PC-3 (cell line): ENCODE measurements at regions not wholly inside any gene's neighbourhood (a gene's known extent, or its start where the extent isn't known, plus 50 kb on each side); places are given as distances from the start of the nearest gene placed in this dataset.

ENCODE experiments used
- ATAC-seq: fragments of 200-7000 bp; cut with Tn5 transposase; 2 replicates; pipeline ENCODE4 v1.9.1; 2020; ENCODE audit warnings: mild to moderate bottlenecking, moderate library complexity
- BruUV-seq: library from RNA; stranded (reverse); fragments of 400-500 nt; replicated peaks from 2 replicates; lab custom pipeline; 2021; lab: Mats Ljungman, UMichigan
- CTCF ChIA-PET: fragments of 300-600 bp; sonication (Branson Sonifier 250); formaldehyde crosslinking; loops from one replicate; lab custom pipeline; 2022; ENCODE audit warnings: antibody characterized with exemption; lab: Charles Lee
- POLR2A ChIA-PET: fragments of 300-600 bp; sonication (Branson Sonifier 250); formaldehyde crosslinking; loops from one replicate; lab custom pipeline; 2022; ENCODE audit warnings: antibody characterized with exemption; ENCODE audit not compliant: unreplicated experiment; lab: Charles Lee
- DNase-seq: peaks from one replicate; pipeline ENCODE4 v3.0.0-alpha.2; 2015
- H2AFZ ChIP-seq: fragments of 300-600 bp; sonication (generic); 2 replicates; pipeline ENCODE4 v1.6.0; 2016; ENCODE audit warnings: antibody characterized with exemption, low read length
- H3F3A ChIP-seq: fragments of 300-600 bp; sonication (generic); one replicate; pipeline ENCODE4 v1.6.0; 2017; ENCODE audit warnings: antibody characterized with exemption, low read length, control low read depth, mild to moderate bottlenecking; ENCODE audit not compliant: unreplicated experiment
- H3K27ac ChIP-seq: fragments of 300-600 bp; sonication (generic); 2 replicates; pipeline ENCODE4 v1.5.1; 2016; ENCODE audit warnings: mild to moderate bottlenecking, low read length
- H3K27me3 ChIP-seq: fragments of 300-600 bp; sonication (generic); 2 replicates; pipeline ENCODE4 v1.6.1; 2016; ENCODE audit warnings: low read length, mixed read lengths
- H3K36me3 ChIP-seq: fragments of 300-600 bp; sonication (generic); 2 replicates; pipeline ENCODE4 v1.6.1; 2016; ENCODE audit warnings: low read depth, mixed run types, low read length, mixed read lengths
- H3K4me1 ChIP-seq: fragments of 300-600 bp; sonication (generic); 2 replicates; pipeline ENCODE4 v1.5.1; 2016; ENCODE audit warnings: low read length; ENCODE audit not compliant: insufficient read depth
- H3K4me2 ChIP-seq: fragments of 300-600 bp; sonication (generic); 2 replicates; pipeline ENCODE4 v1.6.0; 2016; ENCODE audit warnings: low read length
- H3K4me3 ChIP-seq: fragments of 300-600 bp; sonication (generic); 2 replicates; pipeline ENCODE4 v1.5.1; 2016; ENCODE audit warnings: mild to moderate bottlenecking, low read length, mixed read lengths
- H3K79me2 ChIP-seq: fragments of 300-600 bp; sonication (generic); 2 replicates; pipeline ENCODE4 v1.6.1; 2017; ENCODE audit warnings: low read length, mixed read lengths
- H3K9ac ChIP-seq: fragments of 300-600 bp; sonication (generic); 2 replicates; pipeline ENCODE4 v1.6.0; 2016; ENCODE audit warnings: mild to moderate bottlenecking, low read length
- H3K9me2 ChIP-seq: fragments of 300-600 bp; sonication (generic); replicated peaks from 2 replicates; pipeline ENCODE4 v1.6.1; 2016; ENCODE audit warnings: mixed run types, low read length, mixed read lengths
- H3K9me3 ChIP-seq: fragments of 300-600 bp; sonication (generic); 2 replicates; pipeline ENCODE4 v1.6.1; 2016; ENCODE audit warnings: low read length, mixed read lengths
- H4K20me1 ChIP-seq: fragments of 300-600 bp; sonication (generic); 2 replicates; pipeline ENCODE4 v1.6.1; 2016; ENCODE audit warnings: low read length, mixed read lengths
- EZH2 ChIP-seq: fragments of 300-600 bp; sonication (generic); IDR thresholded peaks from one replicate; pipeline ENCODE4 v1.6.1; 2017; ENCODE audit warnings: antibody characterized with exemption, mild to moderate bottlenecking, low read length; ENCODE audit not compliant: unreplicated experiment
- EZH2phosphoT487 ChIP-seq: fragments of 300-600 bp; sonication (generic); IDR thresholded peaks from 2 replicates; pipeline ENCODE4 v1.6.1; 2018; ENCODE audit warnings: mild to moderate bottlenecking, antibody characterized with exemption, low read length, borderline replicate concordance
- intact Hi-C: fragments of 100-400 bp; cut with micrococcal nuclease; formaldehyde crosslinking; loops from 2 replicates; pipeline ENCODE4 v1.9.0; 2023
- TF ChIP-seq, protein P1 (sequence below): fragments of 300-600 bp; sonication (generic); conservative IDR thresholded peaks from 2 replicates; pipeline ENCODE4 v1.5.1; 2017; ENCODE audit warnings: antibody characterized with exemption, low read depth, mild to moderate bottlenecking, low read length

DNA sequence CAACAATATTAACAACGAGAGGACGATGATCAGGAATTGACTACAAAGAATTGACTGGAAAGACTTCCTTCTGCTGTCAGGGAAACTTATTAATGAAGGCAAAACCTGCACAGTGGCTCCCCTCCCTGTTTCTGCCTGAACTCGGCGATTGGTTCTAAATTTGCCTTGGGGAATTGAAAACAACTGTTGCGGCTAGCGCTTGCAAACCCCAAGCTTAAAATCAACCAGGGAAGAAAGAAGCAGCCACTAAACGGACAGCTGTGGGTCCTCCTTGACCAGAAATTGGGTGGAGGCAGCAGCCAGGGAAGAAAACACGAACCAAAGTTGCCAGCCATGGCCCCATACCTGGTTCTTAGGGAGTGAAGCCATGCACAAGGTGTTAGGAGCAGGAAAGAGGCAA lies 383.5 kb upstream of the CADM1 start:
- Histone ChIP-seq H3K36me3 (no peaks in the 10 kb centered on the region), H3F3A (no peaks in the 10 kb centered on the region), H3K27ac (no peak overlapping the region), H3K9me3 (peaks cover 34% of the 10 kb centered on the region), H3K4me3 (no peak overlapping the region), H3K9me2 (no peaks in the 10 kb centered on the region), H2AFZ (no peak overlapping the region), H3K9ac (no peak overlapping the region), H3K4me1 (no peaks in the 10 kb centered on the region), H3K79me2 (no peaks in the 10 kb centered on the region), H3K27me3 (no peaks in the 10 kb centered on the region), H4K20me1 (no peaks in the 10 kb centered on the region), H3K4me2 (no peak overlapping the region)
- ChIA-PET POLR2A (no interaction called here), CTCF (no interaction called here)
- no TSS peak for BruUV-seq
- TF ChIP-seq EZH2phosphoT487 (no peak), EZH2 (no peak)
- TF ChIP-seq, protein P1, sequence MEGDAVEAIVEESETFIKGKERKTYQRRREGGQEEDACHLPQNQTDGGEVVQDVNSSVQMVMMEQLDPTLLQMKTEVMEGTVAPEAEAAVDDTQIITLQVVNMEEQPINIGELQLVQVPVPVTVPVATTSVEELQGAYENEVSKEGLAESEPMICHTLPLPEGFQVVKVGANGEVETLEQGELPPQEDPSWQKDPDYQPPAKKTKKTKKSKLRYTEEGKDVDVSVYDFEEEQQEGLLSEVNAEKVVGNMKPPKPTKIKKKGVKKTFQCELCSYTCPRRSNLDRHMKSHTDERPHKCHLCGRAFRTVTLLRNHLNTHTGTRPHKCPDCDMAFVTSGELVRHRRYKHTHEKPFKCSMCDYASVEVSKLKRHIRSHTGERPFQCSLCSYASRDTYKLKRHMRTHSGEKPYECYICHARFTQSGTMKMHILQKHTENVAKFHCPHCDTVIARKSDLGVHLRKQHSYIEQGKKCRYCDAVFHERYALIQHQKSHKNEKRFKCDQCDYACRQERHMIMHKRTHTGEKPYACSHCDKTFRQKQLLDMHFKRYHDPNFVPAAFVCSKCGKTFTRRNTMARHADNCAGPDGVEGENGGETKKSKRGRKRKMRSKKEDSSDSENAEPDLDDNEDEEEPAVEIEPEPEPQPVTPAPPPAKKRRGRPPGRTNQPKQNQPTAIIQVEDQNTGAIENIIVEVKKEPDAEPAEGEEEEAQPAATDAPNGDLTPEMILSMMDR, result no peak
- intact Hi-C loops, result no loop called here
- ATAC-seq (no peak), DNase-seq (no peak)

DNA sequence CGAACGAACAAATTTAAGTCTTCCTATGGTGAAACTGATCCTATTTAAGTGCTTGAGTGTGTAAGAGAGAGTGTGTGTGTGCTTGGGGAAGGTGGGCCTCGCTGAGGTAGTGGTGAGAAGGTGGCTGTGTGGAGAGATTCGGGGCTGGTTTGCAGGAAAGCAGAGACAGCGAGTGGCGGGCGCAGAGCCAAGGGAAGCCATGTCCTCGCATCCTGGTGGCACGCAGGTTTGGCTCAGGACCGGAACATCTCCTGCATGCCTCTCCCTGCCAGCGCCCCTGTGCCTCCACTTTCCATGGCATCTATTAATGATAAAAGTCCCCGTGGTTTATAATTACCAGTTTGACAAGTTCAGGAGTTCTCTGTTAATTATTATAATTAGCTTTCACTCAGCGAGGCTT lies 383.1 kb upstream of the CADM1 start:
- no peak overlapping the region for H2AFZ ChIP-seq
- peaks cover 31% of the 10 kb centered on the region for H3K9me3 ChIP-seq
- no peak overlapping the region for H3K4me2 ChIP-seq
- H3K4me1 ChIP-seq, result no peaks in the 10 kb centered on the region
- no TSS peak for BruUV-seq
- H3K79me2 ChIP-seq, result no peaks in the 10 kb centered on the region
- H3K4me3 ChIP-seq, result no peak overlapping the region
- H4K20me1 ChIP-seq, result no peaks in the 10 kb centered on the region
- no peak for DNase-seq
- ChIA-PET CTCF (no interaction called here), POLR2A (no interaction called here)
- ATAC-seq, result no peak
- no peaks in the 10 kb centered on the region for H3K36me3 ChIP-seq
- H3F3A ChIP-seq, result no peaks in the 10 kb centered on the region
- no peaks in the 10 kb centered on the region for H3K9me2 ChIP-seq
- H3K27ac ChIP-seq, result no peak overlapping the region
- H3K9ac ChIP-seq, result no peak overlapping the region
- no peak for TF ChIP-seq EZH2
- TF ChIP-seq, protein P1, result no peak
- no peak for TF ChIP-seq EZH2phosphoT487
- intact Hi-C loops, result no loop called here
- H3K27me3 ChIP-seq, result no peaks in the 10 kb centered on the region

DNA sequence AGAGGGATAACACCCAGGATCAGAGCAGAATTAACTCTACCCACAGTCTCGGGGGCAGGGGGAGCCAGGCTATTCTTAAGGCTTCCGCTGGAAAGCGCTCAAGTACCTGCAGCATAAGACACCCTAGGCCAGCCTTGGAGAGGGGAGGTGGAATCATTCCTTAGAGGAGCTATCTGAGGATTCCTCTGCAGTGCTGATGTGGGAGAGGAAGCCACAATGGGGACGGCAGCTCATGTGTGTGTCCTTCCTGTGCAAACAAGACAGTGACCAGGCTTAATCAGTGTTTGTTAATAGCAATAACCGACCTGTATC lies 382.2 kb upstream of the CADM1 start:
- BruUV-seq, result no TSS peak
- H3K4me2 ChIP-seq, result no peak overlapping the region
- H3K27me3 ChIP-seq, result no peaks in the 10 kb centered on the region
- H3K36me3 ChIP-seq, result no peaks in the 10 kb centered on the region
- DNase-seq, result no peak
- no peaks in the 10 kb centered on the region for H4K20me1 ChIP-seq
- no peak overlapping the region for H2AFZ ChIP-seq
- TF ChIP-seq, protein P1, result no peak
- TF ChIP-seq EZH2 (no peak), EZH2phosphoT487 (no peak)
- H3K4me3 ChIP-seq, result no peak overlapping the region
- ChIA-PET CTCF (no interaction called here), POLR2A (no interaction called here)
- H3K4me1 ChIP-seq, result no peaks in the 10 kb centered on the region
- H3K27ac ChIP-seq, result no peak overlapping the region
- no peak for ATAC-seq
- peaks cover 34% of the 10 kb centered on the region for H3K9me3 ChIP-seq
- no peak overlapping the region for H3K9ac ChIP-seq
- intact Hi-C loops, result no loop called here
- H3K79me2 ChIP-seq, result no peaks in the 10 kb centered on the region
- no peaks in the 10 kb centered on the region for H3F3A ChIP-seq
- no peaks in the 10 kb centered on the region for H3K9me2 ChIP-seq
